SK-N-SH (cell line): ENCODE measurements at regions not wholly inside any gene's neighbourhood (a gene's known extent, or its start where the extent isn't known, plus 50 kb on each side); places are given as distances from the start of the nearest gene placed in this dataset.

Source experiments
- CTCF ChIP-seq: fragments of 200-600 bp; sonication (generic); IDR thresholded peaks from 2 replicates; pipeline ENCODE4 v1.6.1; 2017; ENCODE audit warnings: antibody characterized with exemption, mild to moderate bottlenecking, moderate library complexity
- SIN3A ChIP-seq: IDR thresholded peaks from 2 replicates; pipeline ENCODE4 v1.6.1; 2012; ENCODE audit warnings: low read depth, mild to moderate bottlenecking, low read length, moderate library complexity, borderline replicate concordance
- TAF1 ChIP-seq: IDR thresholded peaks from 2 replicates; pipeline ENCODE4 v1.6.1; 2012; ENCODE audit warnings: low read depth, mild to moderate bottlenecking, low read length, moderate library complexity, borderline replicate concordance
- TF ChIP-seq, protein P1 (sequence below): fragments of 150-350 bp; IDR thresholded peaks from 2 replicates; pipeline ENCODE4 v1.6.1; 2017; ENCODE audit warnings: antibody characterized with exemption, low read length, low read depth, borderline replicate concordance

- TF ChIP-seq SIN3A = no peak
- no peak for TF ChIP-seq CTCF
- no peak for TF ChIP-seq TAF1
- TF ChIP-seq, protein P1, sequence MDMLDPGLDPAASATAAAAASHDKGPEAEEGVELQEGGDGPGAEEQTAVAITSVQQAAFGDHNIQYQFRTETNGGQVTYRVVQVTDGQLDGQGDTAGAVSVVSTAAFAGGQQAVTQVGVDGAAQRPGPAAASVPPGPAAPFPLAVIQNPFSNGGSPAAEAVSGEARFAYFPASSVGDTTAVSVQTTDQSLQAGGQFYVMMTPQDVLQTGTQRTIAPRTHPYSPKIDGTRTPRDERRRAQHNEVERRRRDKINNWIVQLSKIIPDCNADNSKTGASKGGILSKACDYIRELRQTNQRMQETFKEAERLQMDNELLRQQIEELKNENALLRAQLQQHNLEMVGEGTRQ = no peak
Measured at GRCh38 chr12:59484575-59484974, 111.3 kb upstream of the SLC16A7 start.
